ENCODE measurements at regions not wholly inside any gene's neighbourhood (a gene's known extent, or its start where the extent isn't known, plus 50 kb on each side); places are given as distances from the start of the nearest gene placed in this dataset.

GRCh38 chr11:8799273-8799672 lies 111.7 kb upstream of the AKIP1 start:
- TF ChIP-seq CTCF (IDR thresholded peaks at IDR 0.05) (no peak), POLR2A (IDR thresholded peaks at IDR 0.05) (no peak)
